Mucosa of descending colon (tissue), 3 donors: ENCODE measurements at regions not wholly inside any gene's neighbourhood (a gene's known extent, or its start where the extent isn't known, plus 50 kb on each side); places are given as distances from the start of the nearest gene placed in this dataset.
"Not testable (repeated sequence)": the region's sequence is repeated elsewhere in the genome, so short reads cannot be mapped to it uniquely, and the experiment has no call there.

ENCODE experiments used
- ATAC-seq: fragments of 200-7000 bp; cut with Tn5 transposase; one replicate; pipeline ENCODE4 v1.9.1; 2020; ENCODE audit warnings: mild to moderate bottlenecking, moderate library complexity
- DNase-seq, 3 donors: peaks; one replicate each; pipeline ENCODE4 v3.0.0-alpha.2; 2020
- H3K36me3 ChIP-seq: fragments of 200-600 bp; one replicate; pipeline ENCODE4 v1.8.0; 2021; ENCODE audit warnings: low read depth, mild to moderate bottlenecking
- H3K4me1 ChIP-seq: fragments of 200-600 bp; one replicate; pipeline ENCODE4 v1.8.0; 2021; ENCODE audit warnings: low read depth, mild to moderate bottlenecking
- H3K4me3 ChIP-seq: fragments of 200-600 bp; one replicate; pipeline ENCODE4 v1.8.0; 2021; ENCODE audit warnings: mild to moderate bottlenecking
- H3K9me3 ChIP-seq: fragments of 200-600 bp; one replicate; pipeline ENCODE4 v1.8.0; 2021; ENCODE audit warnings: mild to moderate bottlenecking
- CTCF ChIP-seq: fragments of 200-600 bp; IDR thresholded peaks from one replicate; pipeline ENCODE4 v1.8.0; 2022; ENCODE audit warnings: antibody characterized with exemption, mild to moderate bottlenecking
- intact Hi-C, 2 donors: fragments of 100-400 bp; cut with DNase I in 1 of 2; cut with micrococcal nuclease in 1 of 2; formaldehyde crosslinking; loops; one replicate each; pipeline versions ENCODE4 v1.11.0 to v1.11.1; 2022; cut with DNase I, micrococcal nuclease
- donor health status: DM: no; HTN: no; CAD: no; lungs with moderate emphysema.
- donor health status: DM: no; HTN: no; CAD: no.
- donor health status: DM: no; HTN: yes; CAD: no.

GRCh38 chr1:178581351-178582303 lies 68.7 kb downstream of the TEX35 start:
- DNase-seq (peak in 2 of 3 donors; percentile 24 to 67), ATAC-seq (peak; percentile 68)
- Histone ChIP-seq H3K4me1 (no peaks in the 10 kb centered on the region), H3K36me3 (no peaks in the 10 kb centered on the region), H3K4me3 (no peak overlapping the region), H3K9me3 (no peaks in the 10 kb centered on the region)
- intact Hi-C loops, result no loop called here
- no peak for TF ChIP-seq CTCF

DNA sequence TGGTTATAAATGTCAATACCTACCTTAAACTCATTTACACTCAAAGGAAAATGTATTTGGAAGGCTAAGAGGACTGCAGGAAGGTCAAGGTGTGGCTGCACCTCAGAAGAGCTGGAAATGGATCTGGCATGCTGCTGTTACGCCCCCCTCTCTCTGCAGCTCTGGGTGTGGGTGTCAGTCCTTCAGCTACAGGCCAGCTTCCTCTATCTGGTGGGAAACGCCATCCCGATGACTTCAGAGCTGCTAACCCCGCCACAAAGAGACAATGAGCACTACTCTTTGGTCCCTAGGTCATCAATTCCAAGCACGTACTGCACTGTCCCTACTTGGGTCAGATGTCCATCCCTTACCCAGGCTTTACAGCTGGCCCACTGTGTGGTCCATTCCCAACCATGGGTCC lies 74.2 kb downstream of the TEX35 start:
- intact Hi-C loops, result no loop called here
- ATAC-seq, result no peak
- H3K9me3 ChIP-seq, result no peaks in the 10 kb centered on the region
- H3K4me3 ChIP-seq, result no peak overlapping the region
- no peaks in the 10 kb centered on the region for H3K4me1 ChIP-seq
- H3K36me3 ChIP-seq, result no peaks in the 10 kb centered on the region
- no peak for DNase-seq
- TF ChIP-seq CTCF, result no peak

DNA sequence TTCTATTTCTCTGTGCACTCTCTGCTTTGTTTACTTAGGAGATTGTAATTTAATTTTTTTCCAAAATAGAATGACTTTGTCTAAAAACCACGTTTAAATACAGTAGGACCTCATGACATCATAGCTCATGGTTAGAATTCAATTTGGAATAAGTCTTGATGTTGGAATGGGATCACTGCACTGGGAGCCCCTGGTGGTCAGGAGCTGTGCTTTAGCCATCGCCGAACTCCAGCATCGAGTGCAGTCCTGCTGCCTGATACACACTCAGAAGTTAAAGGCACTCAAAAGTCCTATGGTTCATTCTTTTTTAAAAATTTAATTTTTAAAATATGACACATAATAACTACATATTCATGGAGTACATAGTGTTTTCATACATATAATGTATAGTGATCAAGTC lies 75.1 kb downstream of the TEX35 start:
- no peaks in the 10 kb centered on the region for H3K4me1 ChIP-seq
- H3K9me3 ChIP-seq, result no peaks in the 10 kb centered on the region
- intact Hi-C loops, result no loop called here
- H3K36me3 ChIP-seq, result no peaks in the 10 kb centered on the region
- TF ChIP-seq CTCF, result no peak
- no peak overlapping the region for H3K4me3 ChIP-seq
- DNase-seq (no peak), ATAC-seq (no peak)

DNA sequence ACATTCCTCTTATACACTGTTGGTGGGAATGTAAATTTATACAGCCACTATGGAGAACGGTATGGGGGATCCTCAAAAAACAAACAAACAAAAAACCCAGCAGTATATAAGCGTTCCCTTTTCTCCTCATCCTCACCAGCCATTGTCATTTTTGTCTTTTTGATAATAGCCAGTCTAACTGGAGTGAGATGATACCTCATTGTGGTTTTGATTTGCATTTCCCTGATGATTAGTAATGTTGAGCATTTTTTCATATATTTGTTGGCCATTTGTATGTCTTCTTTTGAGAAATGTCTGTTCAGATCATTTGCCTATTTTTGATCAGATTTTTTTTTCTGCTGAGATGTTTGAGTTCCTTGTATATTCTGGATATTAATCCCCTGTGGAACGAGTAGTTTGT lies 76.1 kb downstream of the TEX35 start:
- H3K36me3 ChIP-seq, intact Hi-C loops, ATAC-seq, DNase-seq, H3K4me1 ChIP-seq, H3K4me3 ChIP-seq, H3K9me3 ChIP-seq: not testable (repeated sequence)

- H3K4me1 ChIP-seq, H3K4me3 ChIP-seq, ATAC-seq, H3K36me3 ChIP-seq, H3K9me3 ChIP-seq, DNase-seq, intact Hi-C loops: not testable (repeated sequence)
Observed at GRCh38 chr1:178591811-178592210, 78.9 kb downstream of the TEX35 start.

GRCh38 chr1:178593515-178593914 lies 80.6 kb downstream of the TEX35 start:
- no peak overlapping the region for H3K4me3 ChIP-seq
- H3K9me3 ChIP-seq, result no peaks in the 10 kb centered on the region
- no peak for TF ChIP-seq CTCF
- no peaks in the 10 kb centered on the region for H3K4me1 ChIP-seq
- no peak for ATAC-seq
- no peak for DNase-seq
- H3K36me3 ChIP-seq, result no peaks in the 10 kb centered on the region
- intact Hi-C loops, result no loop called here
